ENCODE measurements at regions not wholly inside any gene's neighbourhood (a gene's known extent, or its start where the extent isn't known, plus 50 kb on each side); places are given as distances from the start of the nearest gene placed in this dataset.

DNA sequence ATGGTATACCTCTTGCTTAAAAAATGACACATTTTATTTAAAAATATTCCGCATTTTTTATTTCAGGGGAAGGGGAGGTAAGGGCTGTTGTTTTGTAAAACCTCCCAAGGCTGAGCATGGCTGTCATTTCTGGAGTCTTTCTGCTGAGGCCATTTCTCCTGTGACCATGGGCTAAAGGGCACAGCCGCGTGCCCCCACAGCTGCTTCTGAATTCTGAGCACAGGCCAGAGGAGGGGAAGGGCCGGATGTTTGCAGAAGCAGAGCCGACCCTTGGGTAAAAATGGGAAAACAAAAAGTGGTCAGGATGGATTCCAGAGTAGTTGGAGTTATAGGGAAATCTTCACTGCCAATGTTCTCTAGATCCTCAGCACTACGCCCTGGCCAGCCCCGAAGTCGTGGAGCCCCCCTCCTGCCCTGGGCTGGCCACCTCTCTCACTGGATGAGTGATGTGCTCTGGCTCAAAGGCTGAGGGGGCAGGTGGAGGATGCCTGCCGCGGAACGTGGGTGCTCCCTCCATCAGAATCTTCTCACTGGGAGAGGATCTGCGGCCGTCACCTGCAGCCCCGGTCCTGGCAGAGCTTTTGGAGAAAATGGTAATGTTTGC lies 131.3 kb upstream of the ZEB1 start:
- no TSS peak for BruUV-seq (replicated peaks)

More for the DNA sequence above, 131.3 kb upstream of the ZEB1 start:
- Histone ChIP-seq H2AFZ (ENCODE audit: low read depth, low read length) (no peak overlapping the region), H3K27ac (ENCODE audit: insufficient read depth, low read depth, low read length) (no peak overlapping the region), H3K4me1 (ENCODE audit: control insufficient read depth, extremely low read depth, insufficient read depth, low read length) (no peaks in the 10 kb centered on the region), H3K79me2 (ENCODE audit: control insufficient read depth, insufficient read depth, low read length) (no peaks in the 10 kb centered on the region), H3K9me3 (replicated peaks; ENCODE audit: control insufficient read depth, insufficient read depth, low read length) (no peaks in the 10 kb centered on the region), H3K9me1 (replicated peaks; ENCODE audit: control insufficient read depth, extremely low read depth, insufficient read depth, low read length) (no peaks in the 10 kb centered on the region), H3K9ac (replicated peaks; ENCODE audit: extremely low read depth, insufficient read depth, low read length) (no peak overlapping the region), H4K20me1 (replicated peaks; ENCODE audit: control insufficient read depth, extremely low read depth, insufficient read depth, low read length) (no peaks in the 10 kb centered on the region), H3K27me3 (ENCODE audit: control insufficient read depth in 2 of 2, insufficient read depth in 2 of 2, low read length in 2 of 2) (no peaks in the 10 kb centered on the region), H3K4me2 (ENCODE audit: insufficient read depth, low read length) (no peak overlapping the region), H3K4me3 (replicated peaks in 1 of 3; ENCODE audit: insufficient read depth in 1 of 3, low read depth in 1 of 3, low read length in 3 of 3) (no peak overlapping the region), H3K36me3 (ENCODE audit: control insufficient read depth in 2 of 2, extremely low read depth in 1 of 2, insufficient read depth in 2 of 2, low read length in 2 of 2) (no peaks in the 10 kb centered on the region)
- TF ChIP-seq JUN (IDR thresholded peaks at IDR 0.05; ENCODE audit: borderline replicate concordance, insufficient read depth, insufficient read length, low read depth) (no peak), POLR2AphosphoS5 (IDR thresholded peaks at IDR 0.05; ENCODE audit: insufficient read depth, low read depth, low read length) (no peak), MAX (IDR thresholded peaks at IDR 0.05; ENCODE audit: insufficient read depth, insufficient read length) (no peak), EZH2 (IDR thresholded peaks at IDR 0.05; ENCODE audit: borderline replicate concordance, low read depth, low read length, severe bottlenecking) (no peak), FOS (IDR thresholded peaks at IDR 0.05; ENCODE audit: borderline replicate concordance, insufficient read depth, low read length) (no peak), POLR2A (IDR thresholded peaks at IDR 0.05; ENCODE audit: low read depth, low read length) (no peak), CTCF (IDR thresholded peaks at IDR 0.05; ENCODE audit: extremely low read depth in 1 of 2, insufficient read depth in 1 of 2, low read depth in 1 of 2, low read length in 2 of 2) (no peak), GATA2 (IDR thresholded peaks at IDR 0.05; ENCODE audit: insufficient read depth, insufficient read length, low read depth, low read length) (no peak), MYC (IDR thresholded peaks at IDR 0.05; ENCODE audit: low read depth, low read length) (no peak)
- dilution Hi-C loops (cut with MboI; ENCODE audit: extremely low pct_ligation_motif_present, low sequenced_read_pairs) (no loop called here), intact Hi-C loops (cut with micrococcal nuclease) (no loop called here)
- FAIRE-seq (no peak), DNase-seq (ENCODE audit: low read depth, low spot score) (no peak)
- ChIA-PET POLR2A (no interaction called here), CTCF (no interaction called here)
